HepG2 (cell line): ENCODE measurements at regions not wholly inside any gene's neighbourhood (a gene's known extent, or its start where the extent isn't known, plus 50 kb on each side); places are given as distances from the start of the nearest gene placed in this dataset.

Experiments used
- CHCHD3 ChIP-seq: sonication (generic); formaldehyde crosslinking; IDR thresholded peaks from 2 replicates; pipeline ENCODE4 v1.8.0; 2022; ENCODE audit warnings: mild to moderate bottlenecking, missing genetic modification reagents, moderate library complexity
- CREB1 ChIP-seq, 2 experiments: fragments of 450-650 bp in 1 of 2; IDR thresholded peaks; 2 replicates each; pipeline ENCODE4 v1.6.1; 2016 to 2017; ENCODE audit warnings: control low read depth in 1 of 2, mild to moderate bottlenecking in 1 of 2, missing compliant biosample characterization in 1 of 2, missing genetic modification characterization in 1 of 2
- GATA4 ChIP-seq: sonication (generic); IDR thresholded peaks from 2 replicates; pipeline ENCODE4 v1.6.1; 2016; ENCODE audit warnings: antibody characterized with exemption, low read depth, borderline replicate concordance
- GATAD2A ChIP-seq: IDR thresholded peaks from 2 replicates; pipeline ENCODE4 v1.6.1; 2016
- NBN ChIP-seq: fragments of 450-650 bp; conservative IDR thresholded peaks from 2 replicates; pipeline ENCODE4 v1.6.1; 2017
- PAWR ChIP-seq: sonication (generic); formaldehyde crosslinking; IDR thresholded peaks from 2 replicates; pipeline ENCODE4 v1.4.0; 2020; ENCODE audit warnings: missing genetic modification reagents, mild to moderate bottlenecking, borderline replicate concordance
- SAP130 ChIP-seq: IDR thresholded peaks from 2 replicates; pipeline ENCODE4 v1.6.1; 2016; ENCODE audit warnings: low read depth
- SPEN ChIP-seq: sonication (generic); formaldehyde crosslinking; IDR thresholded peaks from 2 replicates; pipeline ENCODE4 v1.5.1; 2020; ENCODE audit warnings: low read depth, mild to moderate bottlenecking, missing genetic modification reagents
- STAG1 ChIP-seq: sonication (generic); formaldehyde crosslinking; IDR thresholded peaks from 2 replicates; pipeline ENCODE4 v1.4.0; 2020; ENCODE audit warnings: missing genetic modification reagents
- ZNF430 ChIP-seq: sonication (generic); formaldehyde crosslinking; IDR thresholded peaks from 2 replicates; pipeline ENCODE4 v1.9.0; 2021; ENCODE audit warnings: mild to moderate bottlenecking, missing genetic modification reagents
- ZNF451 ChIP-seq: sonication (generic); formaldehyde crosslinking; IDR thresholded peaks from 2 replicates; pipeline ENCODE4 v1.5.0; 2020; ENCODE audit warnings: mild to moderate bottlenecking, missing genetic modification reagents
- ZNF709 ChIP-seq: sonication (generic); formaldehyde crosslinking; IDR thresholded peaks from 2 replicates; pipeline ENCODE4 v1.5.0; 2020; ENCODE audit warnings: mild to moderate bottlenecking, missing genetic modification reagents
- TF ChIP-seq, protein P1 (sequence below), 2 experiments: sonication (generic) in 1 of 2; formaldehyde crosslinking in 1 of 2; IDR thresholded peaks; 2 replicates each; pipeline versions ENCODE4 v1.5.1 to v1.6.1; 2011 to 2020; ENCODE audit warnings: borderline replicate concordance in 1 of 2, low read depth in 1 of 2, low read length in 1 of 2, mild to moderate bottlenecking in 1 of 2, missing genetic modification reagents in 1 of 2, moderate library complexity in 1 of 2
- TF ChIP-seq, protein P2 (sequence below): sonication (generic); formaldehyde crosslinking; IDR thresholded peaks from 2 replicates; pipeline ENCODE4 v1.4.0; 2020; ENCODE audit warnings: missing genetic modification reagents
- TF ChIP-seq, protein P3 (sequence below), 2 experiments: IDR thresholded peaks; 2 replicates each; pipeline ENCODE4 v1.6.1; 2011 to 2012; ENCODE audit warnings: low read length in 2 of 2, borderline replicate concordance in 1 of 2, low read depth in 1 of 2, mild to moderate bottlenecking in 1 of 2, moderate library complexity in 1 of 2
- TF ChIP-seq, protein P4 (sequence below): sonication (generic); formaldehyde crosslinking; IDR thresholded peaks from 2 replicates; pipeline ENCODE4 v1.8.1; 2023; ENCODE audit warnings: mild to moderate bottlenecking, missing genetic modification reagents
- TF ChIP-seq, protein P5 (sequence below): sonication (generic); formaldehyde crosslinking; IDR thresholded peaks from 2 replicates; pipeline ENCODE4 v1.5.0; 2020; ENCODE audit warnings: mild to moderate bottlenecking, missing genetic modification reagents, moderate library complexity

DNA sequence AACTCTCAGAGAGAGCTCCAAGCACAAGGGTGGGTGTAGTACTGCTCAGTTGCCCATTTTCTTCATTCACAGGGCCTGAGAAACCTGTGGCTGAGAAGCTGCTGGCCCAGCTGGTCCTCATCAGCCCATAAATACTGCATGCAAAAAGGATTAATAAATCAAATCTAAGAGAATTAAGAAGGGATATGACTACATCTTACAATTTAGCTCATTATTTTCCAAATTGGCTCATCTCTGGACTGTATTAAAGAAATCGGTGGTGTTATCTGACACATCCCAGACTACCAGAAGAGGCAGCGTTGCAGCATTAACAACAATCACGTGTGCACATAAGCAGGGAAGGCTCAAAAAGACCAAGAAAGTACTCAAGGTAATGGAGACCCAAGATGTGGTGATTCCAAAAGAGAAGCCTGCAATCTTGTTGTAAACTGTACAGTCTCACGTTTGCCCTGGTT, 90.7 kb downstream of the CD24 start (continued):
- TF ChIP-seq, protein P1, sequence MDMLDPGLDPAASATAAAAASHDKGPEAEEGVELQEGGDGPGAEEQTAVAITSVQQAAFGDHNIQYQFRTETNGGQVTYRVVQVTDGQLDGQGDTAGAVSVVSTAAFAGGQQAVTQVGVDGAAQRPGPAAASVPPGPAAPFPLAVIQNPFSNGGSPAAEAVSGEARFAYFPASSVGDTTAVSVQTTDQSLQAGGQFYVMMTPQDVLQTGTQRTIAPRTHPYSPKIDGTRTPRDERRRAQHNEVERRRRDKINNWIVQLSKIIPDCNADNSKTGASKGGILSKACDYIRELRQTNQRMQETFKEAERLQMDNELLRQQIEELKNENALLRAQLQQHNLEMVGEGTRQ (IDR thresholded peaks at IDR 0.05; ENCODE audit: low read depth, low read length) = no peak
- TF ChIP-seq, protein P1 (CRISPR knock-in tag; IDR thresholded peaks at IDR 0.05; ENCODE audit: borderline replicate concordance) = peak; percentile 53; the same call in 1 of the 2 replicates
- TF ChIP-seq STAG1 (peak; percentile 58), PAWR (CRISPR knock-in tag) (no peak), ZNF709 (CRISPR knock-in tag) (no peak), GATAD2A (CRISPR knock-in tag) (0 out of 2 replicates have a peak, but pooled peaks have one; percentile 10), CREB1 (IDR thresholded peaks at IDR 0.05) (no peak), CREB1 (CRISPR knock-in tag; IDR thresholded peaks at IDR 0.05) (no peak), ZNF451 (CRISPR knock-in tag) (no peak), ZNF430 (CRISPR knock-in tag) (no peak), SPEN (no peak), CHCHD3 (CRISPR knock-in tag) (no peak), NBN (no peak), SAP130 (CRISPR knock-in tag) (peak; percentile 19; the same call in 1 of the 2 replicates), GATA4 (no peak)
- TF ChIP-seq, protein P2, sequence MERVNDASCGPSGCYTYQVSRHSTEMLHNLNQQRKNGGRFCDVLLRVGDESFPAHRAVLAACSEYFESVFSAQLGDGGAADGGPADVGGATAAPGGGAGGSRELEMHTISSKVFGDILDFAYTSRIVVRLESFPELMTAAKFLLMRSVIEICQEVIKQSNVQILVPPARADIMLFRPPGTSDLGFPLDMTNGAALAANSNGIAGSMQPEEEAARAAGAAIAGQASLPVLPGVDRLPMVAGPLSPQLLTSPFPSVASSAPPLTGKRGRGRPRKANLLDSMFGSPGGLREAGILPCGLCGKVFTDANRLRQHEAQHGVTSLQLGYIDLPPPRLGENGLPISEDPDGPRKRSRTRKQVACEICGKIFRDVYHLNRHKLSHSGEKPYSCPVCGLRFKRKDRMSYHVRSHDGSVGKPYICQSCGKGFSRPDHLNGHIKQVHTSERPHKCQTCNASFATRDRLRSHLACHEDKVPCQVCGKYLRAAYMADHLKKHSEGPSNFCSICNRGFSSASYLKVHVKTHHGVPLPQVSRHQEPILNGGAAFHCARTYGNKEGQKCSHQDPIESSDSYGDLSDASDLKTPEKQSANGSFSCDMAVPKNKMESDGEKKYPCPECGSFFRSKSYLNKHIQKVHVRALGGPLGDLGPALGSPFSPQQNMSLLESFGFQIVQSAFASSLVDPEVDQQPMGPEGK = no peak
- TF ChIP-seq, protein P3, sequence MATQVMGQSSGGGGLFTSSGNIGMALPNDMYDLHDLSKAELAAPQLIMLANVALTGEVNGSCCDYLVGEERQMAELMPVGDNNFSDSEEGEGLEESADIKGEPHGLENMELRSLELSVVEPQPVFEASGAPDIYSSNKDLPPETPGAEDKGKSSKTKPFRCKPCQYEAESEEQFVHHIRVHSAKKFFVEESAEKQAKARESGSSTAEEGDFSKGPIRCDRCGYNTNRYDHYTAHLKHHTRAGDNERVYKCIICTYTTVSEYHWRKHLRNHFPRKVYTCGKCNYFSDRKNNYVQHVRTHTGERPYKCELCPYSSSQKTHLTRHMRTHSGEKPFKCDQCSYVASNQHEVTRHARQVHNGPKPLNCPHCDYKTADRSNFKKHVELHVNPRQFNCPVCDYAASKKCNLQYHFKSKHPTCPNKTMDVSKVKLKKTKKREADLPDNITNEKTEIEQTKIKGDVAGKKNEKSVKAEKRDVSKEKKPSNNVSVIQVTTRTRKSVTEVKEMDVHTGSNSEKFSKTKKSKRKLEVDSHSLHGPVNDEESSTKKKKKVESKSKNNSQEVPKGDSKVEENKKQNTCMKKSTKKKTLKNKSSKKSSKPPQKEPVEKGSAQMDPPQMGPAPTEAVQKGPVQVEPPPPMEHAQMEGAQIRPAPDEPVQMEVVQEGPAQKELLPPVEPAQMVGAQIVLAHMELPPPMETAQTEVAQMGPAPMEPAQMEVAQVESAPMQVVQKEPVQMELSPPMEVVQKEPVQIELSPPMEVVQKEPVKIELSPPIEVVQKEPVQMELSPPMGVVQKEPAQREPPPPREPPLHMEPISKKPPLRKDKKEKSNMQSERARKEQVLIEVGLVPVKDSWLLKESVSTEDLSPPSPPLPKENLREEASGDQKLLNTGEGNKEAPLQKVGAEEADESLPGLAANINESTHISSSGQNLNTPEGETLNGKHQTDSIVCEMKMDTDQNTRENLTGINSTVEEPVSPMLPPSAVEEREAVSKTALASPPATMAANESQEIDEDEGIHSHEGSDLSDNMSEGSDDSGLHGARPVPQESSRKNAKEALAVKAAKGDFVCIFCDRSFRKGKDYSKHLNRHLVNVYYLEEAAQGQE (IDR thresholded peaks at IDR 0.05; ENCODE audit: borderline replicate concordance in 1 of 2, low read depth in 1 of 2, low read length in 2 of 2) = no peak
- TF ChIP-seq, protein P4, sequence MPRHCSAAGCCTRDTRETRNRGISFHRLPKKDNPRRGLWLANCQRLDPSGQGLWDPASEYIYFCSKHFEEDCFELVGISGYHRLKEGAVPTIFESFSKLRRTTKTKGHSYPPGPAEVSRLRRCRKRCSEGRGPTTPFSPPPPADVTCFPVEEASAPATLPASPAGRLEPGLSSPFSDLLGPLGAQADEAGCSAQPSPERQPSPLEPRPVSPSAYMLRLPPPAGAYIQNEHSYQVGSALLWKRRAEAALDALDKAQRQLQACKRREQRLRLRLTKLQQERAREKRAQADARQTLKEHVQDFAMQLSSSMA (CRISPR knock-in tag) = no peak
- TF ChIP-seq, protein P5, sequence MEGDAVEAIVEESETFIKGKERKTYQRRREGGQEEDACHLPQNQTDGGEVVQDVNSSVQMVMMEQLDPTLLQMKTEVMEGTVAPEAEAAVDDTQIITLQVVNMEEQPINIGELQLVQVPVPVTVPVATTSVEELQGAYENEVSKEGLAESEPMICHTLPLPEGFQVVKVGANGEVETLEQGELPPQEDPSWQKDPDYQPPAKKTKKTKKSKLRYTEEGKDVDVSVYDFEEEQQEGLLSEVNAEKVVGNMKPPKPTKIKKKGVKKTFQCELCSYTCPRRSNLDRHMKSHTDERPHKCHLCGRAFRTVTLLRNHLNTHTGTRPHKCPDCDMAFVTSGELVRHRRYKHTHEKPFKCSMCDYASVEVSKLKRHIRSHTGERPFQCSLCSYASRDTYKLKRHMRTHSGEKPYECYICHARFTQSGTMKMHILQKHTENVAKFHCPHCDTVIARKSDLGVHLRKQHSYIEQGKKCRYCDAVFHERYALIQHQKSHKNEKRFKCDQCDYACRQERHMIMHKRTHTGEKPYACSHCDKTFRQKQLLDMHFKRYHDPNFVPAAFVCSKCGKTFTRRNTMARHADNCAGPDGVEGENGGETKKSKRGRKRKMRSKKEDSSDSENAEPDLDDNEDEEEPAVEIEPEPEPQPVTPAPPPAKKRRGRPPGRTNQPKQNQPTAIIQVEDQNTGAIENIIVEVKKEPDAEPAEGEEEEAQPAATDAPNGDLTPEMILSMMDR (CRISPR knock-in tag) = peak; percentile 49
